Neutrophil (primary cell): ENCODE measurements at regions not wholly inside any gene's neighbourhood (a gene's known extent, or its start where the extent isn't known, plus 50 kb on each side); places are given as distances from the start of the nearest gene placed in this dataset.

Experiments used
- H3K27ac ChIP-seq: fragments of 200-600 bp; sonication (generic); 2 replicates; pipeline ENCODE4 v1.5.1; 2016; ENCODE audit warnings: mild to moderate bottlenecking, moderate library complexity
- H3K27me3 ChIP-seq: fragments of 200-600 bp; sonication (generic); 2 replicates; pipeline ENCODE4 v1.6.0; 2016; ENCODE audit warnings: mild to moderate bottlenecking
- H3K36me3 ChIP-seq: fragments of 200-600 bp; sonication (generic); 2 replicates; pipeline ENCODE4 v1.5.1; 2017
- H3K4me1 ChIP-seq, 2 experiments: fragments of 200-600 bp in 1 of 2; sonication (generic) in 1 of 2; 1 replicate in 1 of 2; 2 replicates in 1 of 2; pipeline versions ENCODE4 v1.5.1 to v1.6.1; 2013 to 2016; ENCODE audit warnings: low read depth in 1 of 2, low read length in 1 of 2, mild to moderate bottlenecking in 1 of 2, moderate library complexity in 1 of 2; ENCODE audit not compliant: control insufficient read depth in 1 of 2, insufficient read depth in 1 of 2
- H3K4me3 ChIP-seq, 2 experiments: fragments of 200-600 bp in 1 of 2; sonication (generic) in 1 of 2; 1 replicate in 1 of 2; 2 replicates in 1 of 2; pipeline ENCODE4 v1.5.1; 2013 to 2016; ENCODE audit warnings: low read depth in 1 of 2, low read length in 1 of 2, mild to moderate bottlenecking in 1 of 2, moderate library complexity in 1 of 2
- H3K9me3 ChIP-seq: fragments of 200-600 bp; sonication (generic); 2 replicates; pipeline ENCODE4 v1.5.1; 2016
- TF ChIP-seq, protein P1 (sequence below): fragments of 200-600 bp; sonication (generic); IDR thresholded peaks from 2 replicates; pipeline ENCODE4 v1.5.1; 2016; ENCODE audit warnings: antibody characterized with exemption

DNA sequence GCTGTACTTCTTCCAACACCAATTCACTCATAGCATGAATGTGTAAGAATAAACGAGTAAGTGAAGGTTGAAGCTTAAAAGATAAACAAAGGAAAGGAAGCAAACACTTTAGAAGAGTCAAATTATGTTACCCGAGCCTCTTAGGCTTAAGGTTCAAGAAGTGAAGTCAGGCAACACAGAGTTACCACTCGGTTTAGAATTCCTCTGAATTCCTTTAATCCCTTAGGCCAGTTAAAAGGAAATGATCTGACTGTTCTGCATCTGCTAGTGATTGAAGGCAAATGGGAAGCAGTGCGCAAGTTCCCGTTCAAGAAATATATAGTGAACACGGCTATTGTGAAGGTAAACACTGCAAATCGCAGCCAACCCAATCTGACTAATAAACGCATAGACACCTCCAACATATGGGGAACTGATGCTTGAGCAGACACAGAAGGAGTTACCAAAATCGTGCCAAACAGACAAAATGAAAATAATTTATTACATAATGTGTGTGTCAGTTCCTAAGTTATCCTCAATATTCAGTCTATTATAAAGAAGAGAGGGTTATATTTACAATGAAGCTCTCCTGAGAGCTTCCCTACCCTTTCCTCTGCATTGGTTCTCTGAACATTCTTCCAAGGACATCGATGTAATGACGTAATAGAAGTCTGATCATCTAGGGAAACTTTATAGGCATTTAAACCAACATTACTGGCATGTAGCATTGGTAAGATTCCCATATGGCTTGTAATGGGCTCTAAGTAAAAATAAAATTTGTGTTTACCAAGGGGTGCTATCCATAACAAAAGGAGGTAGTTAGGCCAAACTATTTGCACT lies 837.1 kb upstream of the ZNF608 start:
- Histone ChIP-seq H3K27me3 (no peaks in the 10 kb centered on the region), H3K4me3 (no peak overlapping the region), H3K4me1 (no peaks in the 10 kb centered on the region), H3K27ac (no peak overlapping the region), H3K36me3 (no peaks in the 10 kb centered on the region), H3K9me3 (no peaks in the 10 kb centered on the region)
- TF ChIP-seq, protein P1, sequence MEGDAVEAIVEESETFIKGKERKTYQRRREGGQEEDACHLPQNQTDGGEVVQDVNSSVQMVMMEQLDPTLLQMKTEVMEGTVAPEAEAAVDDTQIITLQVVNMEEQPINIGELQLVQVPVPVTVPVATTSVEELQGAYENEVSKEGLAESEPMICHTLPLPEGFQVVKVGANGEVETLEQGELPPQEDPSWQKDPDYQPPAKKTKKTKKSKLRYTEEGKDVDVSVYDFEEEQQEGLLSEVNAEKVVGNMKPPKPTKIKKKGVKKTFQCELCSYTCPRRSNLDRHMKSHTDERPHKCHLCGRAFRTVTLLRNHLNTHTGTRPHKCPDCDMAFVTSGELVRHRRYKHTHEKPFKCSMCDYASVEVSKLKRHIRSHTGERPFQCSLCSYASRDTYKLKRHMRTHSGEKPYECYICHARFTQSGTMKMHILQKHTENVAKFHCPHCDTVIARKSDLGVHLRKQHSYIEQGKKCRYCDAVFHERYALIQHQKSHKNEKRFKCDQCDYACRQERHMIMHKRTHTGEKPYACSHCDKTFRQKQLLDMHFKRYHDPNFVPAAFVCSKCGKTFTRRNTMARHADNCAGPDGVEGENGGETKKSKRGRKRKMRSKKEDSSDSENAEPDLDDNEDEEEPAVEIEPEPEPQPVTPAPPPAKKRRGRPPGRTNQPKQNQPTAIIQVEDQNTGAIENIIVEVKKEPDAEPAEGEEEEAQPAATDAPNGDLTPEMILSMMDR, result no peak

DNA sequence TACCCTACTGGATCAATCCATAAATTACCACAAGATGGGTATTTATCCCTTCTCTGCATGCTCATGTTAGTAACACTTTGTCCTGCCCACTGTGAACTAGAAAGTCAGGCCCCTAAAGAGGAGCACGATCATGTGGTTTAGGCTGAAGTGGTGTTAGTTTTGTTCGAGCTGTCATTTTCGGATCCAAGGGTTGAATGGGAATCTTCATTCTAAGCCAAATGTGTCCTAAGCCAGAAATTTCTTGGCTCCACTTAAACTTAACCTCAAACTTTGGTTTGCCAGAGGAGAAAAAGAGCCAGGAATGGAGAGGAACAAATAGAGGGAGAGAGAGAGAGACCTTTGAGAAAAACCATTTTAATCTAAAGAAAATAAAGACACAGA lies 837.7 kb upstream of the ZNF608 start:
- no peaks in the 10 kb centered on the region for H3K9me3 ChIP-seq
- TF ChIP-seq, protein P1, result no peak
- no peaks in the 10 kb centered on the region for H3K4me1 ChIP-seq
- H3K27ac ChIP-seq, result no peak overlapping the region
- no peaks in the 10 kb centered on the region for H3K27me3 ChIP-seq
- H3K4me3 ChIP-seq, result no peak overlapping the region
- H3K36me3 ChIP-seq, result no peaks in the 10 kb centered on the region

DNA sequence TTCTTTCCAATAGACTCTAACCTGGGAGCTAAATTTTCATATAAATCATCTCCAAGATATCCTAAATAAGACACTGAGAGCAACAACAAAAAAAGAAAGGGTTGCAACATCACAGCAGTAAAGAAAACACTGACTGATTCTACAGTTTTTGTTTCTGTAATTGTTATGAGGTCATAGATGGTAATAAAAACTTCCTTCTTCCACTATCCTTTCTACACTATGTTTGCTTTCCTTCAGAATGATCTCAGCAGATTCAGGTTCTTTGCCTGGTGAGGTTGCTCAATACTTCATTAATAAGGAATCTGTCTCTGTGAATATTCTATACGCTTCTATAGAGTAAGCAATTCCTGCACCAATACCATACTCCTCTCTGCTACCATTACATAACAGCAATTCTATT lies 835.6 kb upstream of the GRAMD2B start:
- Histone ChIP-seq H3K27me3 (no peaks in the 10 kb centered on the region), H3K4me1 (no peaks in the 10 kb centered on the region), H3K27ac (no peak overlapping the region), H3K36me3 (no peaks in the 10 kb centered on the region), H3K9me3 (no peaks in the 10 kb centered on the region), H3K4me3 (no peak overlapping the region)
- TF ChIP-seq, protein P1, result no peak

DNA sequence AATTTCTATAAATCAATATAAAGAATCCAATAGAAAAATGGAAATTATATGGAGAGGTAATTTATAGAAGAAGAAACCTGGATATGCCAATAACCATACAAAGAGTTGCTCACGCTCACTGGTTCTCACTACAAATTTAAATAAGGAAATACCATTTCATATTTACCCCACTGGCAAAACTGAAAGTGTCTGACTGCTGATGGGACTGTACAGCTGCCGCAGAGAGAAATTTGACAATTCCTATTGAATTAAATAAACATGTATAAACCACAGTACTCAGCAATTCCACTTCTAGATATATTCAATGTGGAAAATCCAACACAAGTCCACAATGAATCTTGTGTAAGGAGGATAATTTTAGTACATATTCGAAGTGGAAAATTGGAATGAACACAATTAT lies 830.4 kb upstream of the GRAMD2B start:
- no peak overlapping the region for H3K27ac ChIP-seq
- no peak overlapping the region for H3K4me3 ChIP-seq
- no peaks in the 10 kb centered on the region for H3K9me3 ChIP-seq
- TF ChIP-seq, protein P1, result no peak
- H3K4me1 ChIP-seq, result no peaks in the 10 kb centered on the region
- no peaks in the 10 kb centered on the region for H3K36me3 ChIP-seq
- H3K27me3 ChIP-seq, result no peaks in the 10 kb centered on the region

DNA sequence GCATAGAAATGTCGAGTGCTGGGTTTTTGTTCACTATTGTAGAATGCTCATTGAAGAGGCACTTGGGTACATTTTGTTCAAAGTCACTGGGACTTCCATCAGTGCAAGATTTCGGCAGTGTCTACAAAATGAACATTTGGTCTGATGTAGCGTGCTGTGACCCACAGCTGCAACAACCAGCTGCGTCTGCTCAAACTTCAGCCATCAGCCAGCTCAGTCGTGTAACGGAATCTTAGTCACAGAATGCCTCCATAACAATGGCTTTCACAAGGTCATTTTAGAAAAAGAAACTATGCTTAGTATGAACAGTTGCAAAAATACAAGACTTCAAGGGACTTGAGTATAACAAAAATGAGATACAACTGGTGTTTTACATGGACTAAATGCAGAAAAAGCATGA lies 828.1 kb upstream of the GRAMD2B start:
- Histone ChIP-seq H3K9me3 (no peaks in the 10 kb centered on the region), H3K27me3 (no peaks in the 10 kb centered on the region), H3K36me3 (no peaks in the 10 kb centered on the region), H3K4me1 (no peaks in the 10 kb centered on the region), H3K27ac (no peak overlapping the region), H3K4me3 (no peak overlapping the region)
- TF ChIP-seq, protein P1, result no peak
